ENCODE measurements at regions not wholly inside any gene's neighbourhood (a gene's known extent, or its start where the extent isn't known, plus 50 kb on each side); places are given as distances from the start of the nearest gene placed in this dataset.

- Histone ChIP-seq H3K79me2 (ENCODE audit: low read length) (no peaks in the 10 kb centered on the region), H3K4me2 (ENCODE audit: low read length) (no peak overlapping the region), H3K27ac (ENCODE audit: low read length) (no peak overlapping the region), H4K20me1 (ENCODE audit: low read length) (no peaks in the 10 kb centered on the region), H3K36me3 (ENCODE audit: low read depth, low read length) (no peaks in the 10 kb centered on the region), H3K9ac (ENCODE audit: low read length) (no peak overlapping the region), H3K4me3 (ENCODE audit: low read length) (no peak overlapping the region), H3K9me2 (replicated peaks; ENCODE audit: low read length) (no peaks in the 10 kb centered on the region), H3K4me1 (ENCODE audit: insufficient read depth, low read length) (0 out of 2 replicates have a peak, but pooled peaks cover 5% of the 10 kb centered on the region), H3K27me3 (ENCODE audit: low read length) (no peaks in the 10 kb centered on the region), H3F3A (ENCODE audit: low read length, unreplicated experiment) (no peaks in the 10 kb centered on the region), H3K9me3 (ENCODE audit: low read length) (no peaks in the 10 kb centered on the region), H2AFZ (ENCODE audit: low read length) (no peak overlapping the region)
- DNase-seq (peak; percentile 80), ATAC-seq (no peak)
- ChIA-PET CTCF (no interaction called here), POLR2A (ENCODE audit: unreplicated experiment) (no interaction called here)
- intact Hi-C loops (cut with micrococcal nuclease) = no loop called here
- no peak for TF ChIP-seq EZH2phosphoT487 (IDR thresholded peaks at IDR 0.05; ENCODE audit: borderline replicate concordance, low read length)
- TF ChIP-seq CTCF (conservative IDR thresholded peaks at IDR 0.05; ENCODE audit: low read depth, low read length) = no peak
- no peak for TF ChIP-seq EZH2 (IDR thresholded peaks at IDR 0.05; ENCODE audit: low read length, unreplicated experiment)
- BruUV-seq (replicated peaks) = no TSS peak
These were observed 601.5 kb upstream of the SOX9 start for GRCh38 chr17:71519285-71519684.

GRCh38 chr17:71521724-71522123 is 599.1 kb upstream of the SOX9 start:
- Histone ChIP-seq H3K4me2 (ENCODE audit: low read length) (no peak overlapping the region), H3K9ac (ENCODE audit: low read length) (no peak overlapping the region), H3K27ac (ENCODE audit: low read length) (no peak overlapping the region), H3K4me1 (ENCODE audit: insufficient read depth, low read length) (0 out of 2 replicates have a peak, but pooled peaks cover 5% of the 10 kb centered on the region), H3K27me3 (ENCODE audit: low read length) (no peaks in the 10 kb centered on the region), H3K4me3 (ENCODE audit: low read length) (no peak overlapping the region), H3K9me3 (ENCODE audit: low read length) (no peaks in the 10 kb centered on the region), H2AFZ (ENCODE audit: low read length) (no peak overlapping the region), H3K79me2 (ENCODE audit: low read length) (no peaks in the 10 kb centered on the region), H4K20me1 (ENCODE audit: low read length) (no peaks in the 10 kb centered on the region), H3K36me3 (ENCODE audit: low read depth, low read length) (no peaks in the 10 kb centered on the region), H3F3A (ENCODE audit: low read length, unreplicated experiment) (no peaks in the 10 kb centered on the region), H3K9me2 (replicated peaks; ENCODE audit: low read length) (no peaks in the 10 kb centered on the region)
- ChIA-PET CTCF (no interaction called here), POLR2A (ENCODE audit: unreplicated experiment) (no interaction called here)
- DNase-seq (no peak), ATAC-seq (no peak)
- BruUV-seq (replicated peaks) = no TSS peak
- TF ChIP-seq CTCF (conservative IDR thresholded peaks at IDR 0.05; ENCODE audit: low read depth, low read length) (no peak), EZH2 (IDR thresholded peaks at IDR 0.05; ENCODE audit: low read length, unreplicated experiment) (no peak), EZH2phosphoT487 (IDR thresholded peaks at IDR 0.05; ENCODE audit: borderline replicate concordance, low read length) (no peak)
- intact Hi-C loops (cut with micrococcal nuclease) = no loop called here

GRCh38 chr17:71522383-71522782 is 598.4 kb upstream of the SOX9 start:
- TF ChIP-seq CTCF (conservative IDR thresholded peaks at IDR 0.05; ENCODE audit: low read depth, low read length) = no peak
- no peak for TF ChIP-seq EZH2phosphoT487 (IDR thresholded peaks at IDR 0.05; ENCODE audit: borderline replicate concordance, low read length)
- no peak for TF ChIP-seq EZH2 (IDR thresholded peaks at IDR 0.05; ENCODE audit: low read length, unreplicated experiment)
- Histone ChIP-seq H3K27me3 (ENCODE audit: low read length) (no peaks in the 10 kb centered on the region), H3K27ac (ENCODE audit: low read length) (no peak overlapping the region), H3K9ac (ENCODE audit: low read length) (no peak overlapping the region), H2AFZ (ENCODE audit: low read length) (no peak overlapping the region), H3K9me3 (ENCODE audit: low read length) (no peaks in the 10 kb centered on the region), H3F3A (ENCODE audit: low read length, unreplicated experiment) (no peaks in the 10 kb centered on the region), H3K4me3 (ENCODE audit: low read length) (no peak overlapping the region), H3K36me3 (ENCODE audit: low read depth, low read length) (no peaks in the 10 kb centered on the region), H3K4me1 (ENCODE audit: insufficient read depth, low read length) (0 out of 2 replicates have a peak, but pooled peaks cover 5% of the 10 kb centered on the region), H3K79me2 (ENCODE audit: low read length) (no peaks in the 10 kb centered on the region), H3K4me2 (ENCODE audit: low read length) (no peak overlapping the region), H3K9me2 (replicated peaks; ENCODE audit: low read length) (no peaks in the 10 kb centered on the region), H4K20me1 (ENCODE audit: low read length) (no peaks in the 10 kb centered on the region)
- intact Hi-C loops (cut with micrococcal nuclease) = no loop called here
- ATAC-seq (no peak), DNase-seq (peak; percentile 12)
- ChIA-PET POLR2A (ENCODE audit: unreplicated experiment) (no interaction called here), CTCF (no interaction called here)
- BruUV-seq (replicated peaks) = no TSS peak
